ENCODE measurements at regions not wholly inside any gene's neighbourhood (a gene's known extent, or its start where the extent isn't known, plus 50 kb on each side); places are given as distances from the start of the nearest gene placed in this dataset.

DNA sequence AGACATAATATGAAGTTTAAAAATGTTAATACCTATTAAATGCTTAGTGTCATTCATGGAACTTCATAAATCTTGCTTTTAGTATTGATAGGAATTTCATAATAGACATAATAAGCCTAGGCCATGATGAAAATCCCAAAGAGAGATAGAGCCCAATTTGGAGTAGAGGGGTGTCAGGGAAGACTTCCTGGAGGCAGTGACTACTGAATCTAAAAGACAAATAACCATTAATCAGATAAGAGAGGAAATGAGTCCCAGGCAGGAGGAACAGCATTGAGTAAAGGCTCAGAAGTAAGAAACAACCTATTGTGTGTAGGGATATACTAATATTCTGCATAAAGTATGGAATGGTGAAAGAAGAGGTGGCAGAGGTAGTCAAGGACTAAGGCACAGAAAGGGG, 126.9 kb upstream of the MRPS22 start:
- TF ChIP-seq TAF1 (IDR thresholded peaks at IDR 0.05; ENCODE audit: borderline replicate concordance, insufficient read depth, low read length) (no peak), POLR2AphosphoS5 (IDR thresholded peaks at IDR 0.05; ENCODE audit: low read depth, low read length) (no peak), SIN3A (IDR thresholded peaks at IDR 0.05; ENCODE audit: borderline replicate concordance, insufficient read depth, low read length) (no peak), FOXP2 (optimal IDR thresholded peaks at IDR 0.05; ENCODE audit: borderline replicate concordance, extremely low read depth, extremely low read length, insufficient read depth) (no peak)
- TF ChIP-seq, protein P1, sequence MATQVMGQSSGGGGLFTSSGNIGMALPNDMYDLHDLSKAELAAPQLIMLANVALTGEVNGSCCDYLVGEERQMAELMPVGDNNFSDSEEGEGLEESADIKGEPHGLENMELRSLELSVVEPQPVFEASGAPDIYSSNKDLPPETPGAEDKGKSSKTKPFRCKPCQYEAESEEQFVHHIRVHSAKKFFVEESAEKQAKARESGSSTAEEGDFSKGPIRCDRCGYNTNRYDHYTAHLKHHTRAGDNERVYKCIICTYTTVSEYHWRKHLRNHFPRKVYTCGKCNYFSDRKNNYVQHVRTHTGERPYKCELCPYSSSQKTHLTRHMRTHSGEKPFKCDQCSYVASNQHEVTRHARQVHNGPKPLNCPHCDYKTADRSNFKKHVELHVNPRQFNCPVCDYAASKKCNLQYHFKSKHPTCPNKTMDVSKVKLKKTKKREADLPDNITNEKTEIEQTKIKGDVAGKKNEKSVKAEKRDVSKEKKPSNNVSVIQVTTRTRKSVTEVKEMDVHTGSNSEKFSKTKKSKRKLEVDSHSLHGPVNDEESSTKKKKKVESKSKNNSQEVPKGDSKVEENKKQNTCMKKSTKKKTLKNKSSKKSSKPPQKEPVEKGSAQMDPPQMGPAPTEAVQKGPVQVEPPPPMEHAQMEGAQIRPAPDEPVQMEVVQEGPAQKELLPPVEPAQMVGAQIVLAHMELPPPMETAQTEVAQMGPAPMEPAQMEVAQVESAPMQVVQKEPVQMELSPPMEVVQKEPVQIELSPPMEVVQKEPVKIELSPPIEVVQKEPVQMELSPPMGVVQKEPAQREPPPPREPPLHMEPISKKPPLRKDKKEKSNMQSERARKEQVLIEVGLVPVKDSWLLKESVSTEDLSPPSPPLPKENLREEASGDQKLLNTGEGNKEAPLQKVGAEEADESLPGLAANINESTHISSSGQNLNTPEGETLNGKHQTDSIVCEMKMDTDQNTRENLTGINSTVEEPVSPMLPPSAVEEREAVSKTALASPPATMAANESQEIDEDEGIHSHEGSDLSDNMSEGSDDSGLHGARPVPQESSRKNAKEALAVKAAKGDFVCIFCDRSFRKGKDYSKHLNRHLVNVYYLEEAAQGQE (IDR thresholded peaks at IDR 0.05; ENCODE audit: insufficient read depth in 1 of 2, low read depth in 2 of 2, low read length in 2 of 2) = no peak
